ENCODE measurements at regions not wholly inside any gene's neighbourhood (a gene's known extent, or its start where the extent isn't known, plus 50 kb on each side); places are given as distances from the start of the nearest gene placed in this dataset.

DNA sequence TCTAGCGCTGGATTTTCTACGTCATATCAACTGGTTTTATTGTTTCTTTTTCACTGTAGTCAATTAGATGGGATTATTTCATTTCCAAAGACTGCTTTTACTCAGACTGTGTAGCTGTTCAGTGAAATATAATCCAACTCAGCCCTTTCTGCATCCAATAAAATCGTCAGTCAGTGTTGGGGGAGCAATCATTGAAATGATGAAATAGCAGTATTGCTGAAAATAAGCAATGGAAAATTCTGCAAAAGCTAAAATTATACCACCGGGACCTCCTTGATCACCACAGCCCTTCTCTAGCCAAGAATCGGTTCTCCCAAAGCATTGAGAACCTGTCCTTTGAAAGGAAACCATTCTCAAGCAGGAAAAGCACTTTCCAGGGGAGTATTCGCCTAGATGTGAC, 243.1 kb upstream of the TENM3 start:
- TF ChIP-seq, protein P1, sequence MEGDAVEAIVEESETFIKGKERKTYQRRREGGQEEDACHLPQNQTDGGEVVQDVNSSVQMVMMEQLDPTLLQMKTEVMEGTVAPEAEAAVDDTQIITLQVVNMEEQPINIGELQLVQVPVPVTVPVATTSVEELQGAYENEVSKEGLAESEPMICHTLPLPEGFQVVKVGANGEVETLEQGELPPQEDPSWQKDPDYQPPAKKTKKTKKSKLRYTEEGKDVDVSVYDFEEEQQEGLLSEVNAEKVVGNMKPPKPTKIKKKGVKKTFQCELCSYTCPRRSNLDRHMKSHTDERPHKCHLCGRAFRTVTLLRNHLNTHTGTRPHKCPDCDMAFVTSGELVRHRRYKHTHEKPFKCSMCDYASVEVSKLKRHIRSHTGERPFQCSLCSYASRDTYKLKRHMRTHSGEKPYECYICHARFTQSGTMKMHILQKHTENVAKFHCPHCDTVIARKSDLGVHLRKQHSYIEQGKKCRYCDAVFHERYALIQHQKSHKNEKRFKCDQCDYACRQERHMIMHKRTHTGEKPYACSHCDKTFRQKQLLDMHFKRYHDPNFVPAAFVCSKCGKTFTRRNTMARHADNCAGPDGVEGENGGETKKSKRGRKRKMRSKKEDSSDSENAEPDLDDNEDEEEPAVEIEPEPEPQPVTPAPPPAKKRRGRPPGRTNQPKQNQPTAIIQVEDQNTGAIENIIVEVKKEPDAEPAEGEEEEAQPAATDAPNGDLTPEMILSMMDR (conservative IDR thresholded peaks at IDR 0.05), result no peak
- TF ChIP-seq ZFX (IDR thresholded peaks at IDR 0.05), result no peak

Measured in C4-2B (cell line).